HepG2 (cell line): ENCODE measurements at regions not wholly inside any gene's neighbourhood (a gene's known extent, or its start where the extent isn't known, plus 50 kb on each side); places are given as distances from the start of the nearest gene placed in this dataset.

Experiments used
- ATAC-seq: fragments of 200-7000 bp; cut with Tn5 transposase; 3 replicates; pipeline ENCODE4 v1.9.1; 2020; ENCODE audit warnings: mild to moderate bottlenecking, moderate library complexity
- BruUV-seq: library from RNA; stranded (reverse); fragments of 400-500 nt; replicated peaks from 2 replicates; lab custom pipeline; 2021; lab: Mats Ljungman, UMichigan
- CTCF ChIA-PET: fragments of 300-600 bp; formaldehyde crosslinking; extraction: SDS; loops from one replicate; lab custom pipeline; 2021; ENCODE audit warnings: low total read pairs, inconsistent platforms, low intra/inter-chr PET ratio; lab: Yijun Ruan, JAX
- POLR2A ChIA-PET: fragments of 350-600 bp; sonication (Branson Sonifier 250); formaldehyde crosslinking; loops from one replicate; lab custom pipeline; 2020; ENCODE audit warnings: antibody characterized with exemption, inconsistent platforms; lab: Yijun Ruan, JAX
- DNase-seq: peaks from one replicate; pipeline ENCODE4 v3.0.0-alpha.2; 2015; ENCODE audit warnings: low spot score
- FAIRE-seq: peaks from 3 replicates; lab custom pipeline; 2011; peaks lifted over from hg19 to GRCh38; lab: Jason Lieb, UNC
- H2AFZ ChIP-seq: one replicate; pipeline ENCODE4 v1.6.1; 2011; ENCODE audit warnings: low read length, inconsistent platforms
- H3K27ac ChIP-seq: fragments of 300-600 bp; 3 replicates; pipeline ENCODE4 v1.8.0; 2011; ENCODE audit warnings: mixed run types, mild to moderate bottlenecking, mixed read lengths, low read length, inconsistent platforms; ENCODE audit not compliant: insufficient read depth; ENCODE audit errors: extremely low read length
- H3K27me3 ChIP-seq, 2 experiments: fragments of 200-600 bp in 1 of 2; 2 replicates in 1 of 2; 3 replicates in 1 of 2; pipeline versions ENCODE4 v1.6.0 to v1.8.0; 2011; ENCODE audit warnings: low read length in 2 of 2, mild to moderate bottlenecking in 2 of 2, moderate library complexity in 2 of 2, inconsistent platforms in 1 of 2; ENCODE audit not compliant: insufficient read depth in 2 of 2, control insufficient read depth in 1 of 2
- H3K36me3 ChIP-seq, 2 experiments: fragments of 200-600 bp in 1 of 2; replicated peaks in 1 of 2; 2 replicates in 1 of 2; 3 replicates in 1 of 2; pipeline versions ENCODE4 v1.5.1 to v1.8.0; 2011; ENCODE audit warnings: low read length in 2 of 2, inconsistent platforms in 1 of 2; ENCODE audit not compliant: insufficient read depth in 2 of 2, control insufficient read depth in 1 of 2
- H3K4me1 ChIP-seq: 2 replicates; pipeline ENCODE4 v1.5.1; 2012; ENCODE audit warnings: low read length, inconsistent platforms; ENCODE audit not compliant: insufficient read depth
- H3K4me2 ChIP-seq: 2 replicates; pipeline ENCODE4 v1.6.0; 2011; ENCODE audit warnings: low read depth, low read length, inconsistent platforms
- H3K4me3 ChIP-seq, 3 experiments: fragments of 200-600 bp in 1 of 3; sonication (generic), shearing (Covaris generic) in 1 of 3; replicated peaks in 1 of 3; 2 replicates each; pipeline ENCODE4 v1.5.1; 2011 to 2016; ENCODE audit warnings: low read length in 3 of 3, inconsistent platforms in 2 of 3, low read depth in 2 of 3, mild to moderate bottlenecking in 2 of 3, control low read depth in 1 of 3, mixed read lengths in 1 of 3; ENCODE audit not compliant: insufficient read depth in 1 of 3
- H3K79me2 ChIP-seq: one replicate; pipeline ENCODE4 v1.6.1; 2011; ENCODE audit warnings: low read length, inconsistent platforms; ENCODE audit not compliant: insufficient read depth
- H3K9ac ChIP-seq: 2 replicates; pipeline ENCODE4 v1.6.0; 2011; ENCODE audit warnings: mild to moderate bottlenecking, low read depth, low read length, inconsistent platforms; ENCODE audit not compliant: insufficient read depth
- H3K9me3 ChIP-seq: 2 replicates; pipeline ENCODE4 v1.5.1; 2012; ENCODE audit warnings: mild to moderate bottlenecking, low read length
- H4K20me1 ChIP-seq: 2 replicates; pipeline ENCODE4 v1.6.0; 2011; ENCODE audit warnings: inconsistent platforms, mild to moderate bottlenecking, low read length, moderate library complexity; ENCODE audit not compliant: insufficient read depth
- ATRX ChIP-seq: sonication (generic); formaldehyde crosslinking; IDR thresholded peaks from 2 replicates; pipeline ENCODE4 v1.4.0; 2020; ENCODE audit warnings: missing genetic modification reagents, borderline replicate concordance
- MTA1 ChIP-seq: sonication (generic); formaldehyde crosslinking; IDR thresholded peaks from 2 replicates; pipeline ENCODE4 v1.4.0; 2020; ENCODE audit warnings: missing genetic modification reagents, mild to moderate bottlenecking, borderline replicate concordance
- TRIM24 ChIP-seq: sonication (generic); formaldehyde crosslinking; IDR thresholded peaks from 2 replicates; pipeline ENCODE4 v1.8.0; 2022; ENCODE audit warnings: mild to moderate bottlenecking, missing genetic modification reagents
- ZNF34 ChIP-seq: sonication (generic); formaldehyde crosslinking; IDR thresholded peaks from 2 replicates; pipeline ENCODE4 v1.4.0; 2020; ENCODE audit warnings: mild to moderate bottlenecking, missing genetic modification reagents, borderline replicate concordance
- ZNF781 ChIP-seq: sonication (generic); formaldehyde crosslinking; IDR thresholded peaks from 2 replicates; pipeline ENCODE4 v1.5.1; 2020; ENCODE audit warnings: borderline replicate concordance, mild to moderate bottlenecking, missing genetic modification reagents; ENCODE audit errors: not compliant biosample characterization
- WGBS: methylation state at CpG from one replicate; pipeline ENCODE4 v1.1.6; 2017; ENCODE audit warnings: low lambda C conversion rate; 5-methylcytosine and 5-hydroxymethylcytosine counted together
- in situ Hi-C: cut with HindIII; loops from 2 replicates; pipeline ENCODE4 v1.10.0; 2017; ENCODE audit warnings: low pct_unique_long_range_greater_than_20kb; ENCODE audit not compliant: extremely low pct_ligation_motif_present
- intact Hi-C: fragments of 100-400 bp; cut with micrococcal nuclease; formaldehyde crosslinking; loops from one replicate; pipeline ENCODE4 v1.10.0; 2022; ENCODE audit not compliant: unreplicated experiment
- TF ChIP-seq, protein P1 (sequence below): sonication (generic); formaldehyde crosslinking; IDR thresholded peaks from 2 replicates; pipeline ENCODE4 v1.4.0; 2020; ENCODE audit warnings: mild to moderate bottlenecking, missing genetic modification reagents
- TF ChIP-seq, protein P2 (sequence below): sonication (generic); formaldehyde crosslinking; IDR thresholded peaks from 2 replicates; pipeline ENCODE4; 2020; ENCODE audit warnings: missing genetic modification reagents, mild to moderate bottlenecking, borderline replicate concordance

DNA sequence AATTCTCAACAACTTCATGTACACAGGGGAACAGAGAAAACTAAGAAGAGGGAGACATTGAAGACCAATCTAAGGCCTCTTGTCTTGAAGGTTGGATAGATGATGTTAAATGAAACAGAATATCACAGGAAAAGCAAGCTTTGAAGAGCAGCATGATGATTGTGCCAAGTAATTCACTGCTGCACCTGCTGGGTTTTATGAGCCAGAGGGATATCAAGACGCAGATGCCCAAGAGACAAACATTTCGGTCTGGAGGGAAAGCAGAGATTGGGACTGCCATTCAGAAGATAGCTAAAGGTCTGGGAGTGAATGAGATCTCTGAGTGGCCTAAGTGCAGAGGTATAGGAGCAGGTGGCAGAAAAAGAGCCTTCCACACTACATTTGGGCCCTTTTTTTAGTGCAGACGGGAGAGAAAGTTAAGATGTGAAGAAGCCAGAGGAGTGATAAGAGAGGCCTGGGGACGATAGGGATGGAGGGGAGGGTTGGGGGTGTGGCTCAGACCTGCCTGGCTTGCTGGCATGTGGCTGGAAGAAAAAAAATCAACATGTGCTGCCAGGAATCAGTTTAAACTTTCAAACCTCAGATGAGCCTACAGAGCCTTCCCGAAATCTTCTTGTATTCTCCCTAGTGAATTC lies 200.6 kb downstream of the AEBP2 start:
- ChIA-PET POLR2A (no interaction called here), CTCF (no interaction called here)
- ATAC-seq (no peak), FAIRE-seq (no peak), DNase-seq (no peak)
- Histone ChIP-seq H3K27ac (no peak overlapping the region), H3K27me3 (no peaks in the 10 kb centered on the region; a peak in 1 of 5 replicates), H3K79me2 (no peaks in the 10 kb centered on the region), H2AFZ (no peak overlapping the region), H4K20me1 (no peaks in the 10 kb centered on the region), H3K4me2 (no peak overlapping the region), H3K9ac (no peak overlapping the region), H3K4me3 (no peak overlapping the region), H3K4me1 (no peaks in the 10 kb centered on the region), H3K9me3 (no peaks in the 10 kb centered on the region), H3K36me3 (no peaks in the 10 kb centered on the region)
- no peak for TF ChIP-seq ZNF781 (CRISPR knock-in tag)
- TF ChIP-seq, protein P1, sequence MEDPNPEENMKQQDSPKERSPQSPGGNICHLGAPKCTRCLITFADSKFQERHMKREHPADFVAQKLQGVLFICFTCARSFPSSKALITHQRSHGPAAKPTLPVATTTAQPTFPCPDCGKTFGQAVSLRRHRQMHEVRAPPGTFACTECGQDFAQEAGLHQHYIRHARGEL (CRISPR knock-in tag) = no peak
- BruUV-seq = no TSS peak
- WGBS = 20% methylated on average over 5 of the region's 5 CpGs
- in situ Hi-C loops = no loop called here
- intact Hi-C loops = loop anchor here (5.0 kb wide), 1 partner anchor 63 kb away; no protein-coding TSS in a partner anchor

DNA sequence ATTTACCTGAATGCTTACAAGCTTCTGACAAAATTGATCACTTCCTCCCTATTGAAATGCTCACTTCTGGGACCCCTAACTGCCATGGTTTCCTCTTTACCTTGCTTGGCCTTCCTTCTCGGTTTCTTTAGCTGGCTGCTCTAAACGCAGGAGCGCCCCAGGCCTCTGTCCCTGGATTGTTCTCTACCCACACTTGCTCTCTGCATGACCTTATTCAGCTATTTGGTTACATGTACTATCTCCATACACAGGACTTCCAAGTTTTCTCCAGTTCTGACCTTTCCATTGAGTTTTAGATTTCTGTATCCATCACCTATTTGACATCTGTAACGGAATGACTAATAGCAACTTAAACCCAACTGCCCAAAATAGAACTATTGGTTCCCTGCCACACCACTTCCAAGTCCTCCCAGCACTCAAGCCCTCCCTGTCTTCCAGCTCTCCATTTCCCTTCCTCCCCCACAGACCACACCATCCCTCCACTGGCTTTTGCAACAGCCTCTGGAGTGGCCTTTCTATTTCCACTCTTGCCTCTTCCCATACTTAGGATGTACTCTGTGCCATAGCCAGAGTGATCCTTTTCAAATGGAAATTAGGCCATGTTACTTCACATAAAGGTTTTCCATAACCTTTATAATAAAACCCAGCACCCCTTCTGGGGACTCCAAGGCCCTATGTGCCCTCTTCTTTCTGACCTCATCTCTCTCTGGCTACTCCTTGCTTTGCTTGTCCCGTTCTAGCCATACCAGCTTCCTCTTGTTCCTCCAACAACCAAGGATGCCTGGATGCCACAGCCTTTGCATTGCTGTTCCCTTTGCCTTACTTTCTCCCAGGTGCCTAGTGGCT lies 202.2 kb downstream of the AEBP2 start:
- Histone ChIP-seq H3K36me3 (no peaks in the 10 kb centered on the region), H3K27me3 (no peaks in the 10 kb centered on the region; a peak in 1 of 5 replicates), H3K4me1 (no peaks in the 10 kb centered on the region), H3K9ac (no peak overlapping the region), H3K4me3 (no peak overlapping the region), H3K9me3 (no peaks in the 10 kb centered on the region), H2AFZ (no peak overlapping the region), H3K79me2 (no peaks in the 10 kb centered on the region), H3K4me2 (no peak overlapping the region), H3K27ac (no peak overlapping the region), H4K20me1 (no peaks in the 10 kb centered on the region)
- DNase-seq = no peak
- intact Hi-C loops = loop anchor here (5.0 kb wide), 1 partner anchor 64 kb away; no protein-coding TSS in a partner anchor
- CTCF ChIA-PET = no interaction called here
- ATAC-seq = no peak
- no peak for FAIRE-seq
- POLR2A ChIA-PET = no interaction called here
- WGBS = 32% methylated on average over 5 of the region's 5 CpGs
- TF ChIP-seq MTA1 (CRISPR knock-in tag) = no peak
- TF ChIP-seq, protein P2, sequence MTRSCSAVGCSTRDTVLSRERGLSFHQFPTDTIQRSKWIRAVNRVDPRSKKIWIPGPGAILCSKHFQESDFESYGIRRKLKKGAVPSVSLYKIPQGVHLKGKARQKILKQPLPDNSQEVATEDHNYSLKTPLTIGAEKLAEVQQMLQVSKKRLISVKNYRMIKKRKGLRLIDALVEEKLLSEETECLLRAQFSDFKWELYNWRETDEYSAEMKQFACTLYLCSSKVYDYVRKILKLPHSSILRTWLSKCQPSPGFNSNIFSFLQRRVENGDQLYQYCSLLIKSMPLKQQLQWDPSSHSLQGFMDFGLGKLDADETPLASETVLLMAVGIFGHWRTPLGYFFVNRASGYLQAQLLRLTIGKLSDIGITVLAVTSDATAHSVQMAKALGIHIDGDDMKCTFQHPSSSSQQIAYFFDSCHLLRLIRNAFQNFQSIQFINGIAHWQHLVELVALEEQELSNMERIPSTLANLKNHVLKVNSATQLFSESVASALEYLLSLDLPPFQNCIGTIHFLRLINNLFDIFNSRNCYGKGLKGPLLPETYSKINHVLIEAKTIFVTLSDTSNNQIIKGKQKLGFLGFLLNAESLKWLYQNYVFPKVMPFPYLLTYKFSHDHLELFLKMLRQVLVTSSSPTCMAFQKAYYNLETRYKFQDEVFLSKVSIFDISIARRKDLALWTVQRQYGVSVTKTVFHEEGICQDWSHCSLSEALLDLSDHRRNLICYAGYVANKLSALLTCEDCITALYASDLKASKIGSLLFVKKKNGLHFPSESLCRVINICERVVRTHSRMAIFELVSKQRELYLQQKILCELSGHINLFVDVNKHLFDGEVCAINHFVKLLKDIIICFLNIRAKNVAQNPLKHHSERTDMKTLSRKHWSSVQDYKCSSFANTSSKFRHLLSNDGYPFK (CRISPR knock-in tag) = no peak
- no peak for TF ChIP-seq ZNF34 (CRISPR knock-in tag)
- TF ChIP-seq TRIM24 (CRISPR knock-in tag) = no peak
- TF ChIP-seq ATRX = no peak
- no TSS peak for BruUV-seq
- in situ Hi-C loops = no loop called here
